NOMO-1 treated with dmso at 0.1 percent for 144 hours (cell line): ENCODE measurements at regions not wholly inside any gene's neighbourhood (a gene's known extent, or its start where the extent isn't known, plus 50 kb on each side); places are given as distances from the start of the nearest gene placed in this dataset.
"Not testable (repeated sequence)": the region's sequence is repeated elsewhere in the genome, so short reads cannot be mapped to it uniquely, and the experiment has no call there.

Source experiments
- DNase-seq: peaks from one replicate; lab custom pipeline; 2025; ENCODE audit not compliant: unreplicated experiment; lab: John Stamatoyannopoulos, UW

GRCh38 chr13:40026741-40027140, 371.3 kb downstream of the COG6 start:
- DNase-seq = no peak

GRCh38 chr13:40028446-40028845, 373.0 kb downstream of the COG6 start:
- DNase-seq = no peak

- DNase-seq = no peak
Measured at GRCh38 chr13:40031031-40031430, 375.6 kb downstream of the COG6 start.

GRCh38 chr13:40039061-40039460, 383.6 kb downstream of the COG6 start:
- no peak for DNase-seq

- no peak for DNase-seq
Measured at GRCh38 chr13:40042991-40043390, 387.5 kb downstream of the COG6 start.

GRCh38 chr13:40043764-40044163, 388.3 kb downstream of the COG6 start:
- DNase-seq = no peak

- DNase-seq = no peak
Measured at GRCh38 chr13:40047322-40047771, 391.9 kb downstream of the COG6 start.

GRCh38 chr13:40048551-40048950, 393.1 kb downstream of the COG6 start:
- no peak for DNase-seq

GRCh38 chr13:40052954-40053353, 397.5 kb downstream of the COG6 start:
- DNase-seq = no peak

GRCh38 chr13:40053401-40053800, 397.9 kb downstream of the COG6 start:
- DNase-seq = no peak

GRCh38 chr13:40054422-40054821, 399.0 kb downstream of the COG6 start:
- not testable (repeated sequence) for DNase-seq

GRCh38 chr13:40056898-40057619, 401.6 kb downstream of the COG6 start:
- DNase-seq = no peak

- DNase-seq = no peak
Measured at GRCh38 chr13:40058757-40059236, 403.3 kb downstream of the COG6 start.

- no peak for DNase-seq
Measured at GRCh38 chr13:40059540-40060232, 404.2 kb downstream of the COG6 start.

GRCh38 chr13:40060296-40061007, 405.0 kb downstream of the COG6 start:
- no peak for DNase-seq

GRCh38 chr13:40061466-40062450, 406.3 kb downstream of the COG6 start:
- DNase-seq = no peak

GRCh38 chr13:40063278-40063698, 407.8 kb downstream of the COG6 start:
- DNase-seq = no peak

GRCh38 chr13:40063703-40064102, 408.2 kb downstream of the COG6 start:
- no peak for DNase-seq

GRCh38 chr13:40064154-40065097, 409.0 kb downstream of the COG6 start:
- no peak for DNase-seq
